Hepatocyte (in vitro differentiated cells): ENCODE measurements at regions not wholly inside any gene's neighbourhood (a gene's known extent, or its start where the extent isn't known, plus 50 kb on each side); places are given as distances from the start of the nearest gene placed in this dataset.

Experiments
- DNase-seq: peaks from one replicate; pipeline ENCODE4 v3.0.0-alpha.2; 2016; ENCODE audit warnings: low spot score
- H2AFZ ChIP-seq: fragments of 200-600 bp; sonication (generic); 2 replicates; pipeline ENCODE4 v1.6.0; 2016; ENCODE audit warnings: antibody characterized with exemption, mild to moderate bottlenecking
- H3K27ac ChIP-seq: fragments of 200-600 bp; sonication (generic); 2 replicates; pipeline ENCODE4 v1.5.1; 2016; ENCODE audit warnings: mild to moderate bottlenecking
- H3K27me3 ChIP-seq: fragments of 200-600 bp; sonication (generic); 2 replicates; pipeline ENCODE4 v1.6.1; 2016
- H3K36me3 ChIP-seq: fragments of 200-600 bp; sonication (generic); replicated peaks from 2 replicates; pipeline ENCODE4 v1.5.1; 2016; ENCODE audit warnings: low read depth; ENCODE audit not compliant: insufficient read depth
- H3K4me1 ChIP-seq: fragments of 200-600 bp; sonication (generic); 2 replicates; pipeline ENCODE4 v1.5.1; 2016; ENCODE audit warnings: mild to moderate bottlenecking, moderate library complexity; ENCODE audit not compliant: insufficient read depth
- H3K4me2 ChIP-seq: fragments of 200-600 bp; sonication (generic); 2 replicates; pipeline ENCODE4 v1.6.0; 2016
- H3K4me3 ChIP-seq: fragments of 200-600 bp; sonication (generic); 2 replicates; pipeline ENCODE4 v1.5.1; 2016; ENCODE audit warnings: mild to moderate bottlenecking
- H3K79me2 ChIP-seq: fragments of 200-600 bp; sonication (generic); 2 replicates; pipeline ENCODE4 v1.6.0; 2017; ENCODE audit warnings: mild to moderate bottlenecking
- H3K9me2 ChIP-seq: fragments of 200-600 bp; sonication (generic); replicated peaks from 2 replicates; pipeline ENCODE4 v1.6.0; 2017; ENCODE audit warnings: mild to moderate bottlenecking; ENCODE audit not compliant: insufficient read depth
- H3K9me3 ChIP-seq: fragments of 200-600 bp; sonication (generic); 2 replicates; pipeline ENCODE4 v1.5.1; 2016; ENCODE audit warnings: low read depth, mild to moderate bottlenecking
- H4K20me1 ChIP-seq: fragments of 200-600 bp; sonication (generic); 2 replicates; pipeline ENCODE4 v1.6.0; 2016; ENCODE audit warnings: mild to moderate bottlenecking; ENCODE audit not compliant: insufficient read depth, poor library complexity, severe bottlenecking
- CTCF ChIP-seq: fragments of 200-600 bp; sonication (generic); IDR thresholded peaks from 2 replicates; pipeline ENCODE4 v1.5.1; 2016; ENCODE audit warnings: antibody characterized with exemption, mild to moderate bottlenecking; ENCODE audit not compliant: poor library complexity
- EZH2 ChIP-seq: fragments of 200-600 bp; sonication (generic); IDR thresholded peaks from 2 replicates; pipeline ENCODE4 v1.6.1; 2016; ENCODE audit warnings: antibody characterized with exemption, mild to moderate bottlenecking, borderline replicate concordance
- EZH2phosphoT487 ChIP-seq: fragments of 200-600 bp; sonication (generic); IDR thresholded peaks from one replicate; pipeline ENCODE4 v1.6.1; 2018; ENCODE audit warnings: antibody characterized with exemption, mild to moderate bottlenecking, low read depth, moderate library complexity; ENCODE audit not compliant: unreplicated experiment, severe bottlenecking
- WGBS: methylation state at CpG from one replicate; pipeline ENCODE4 v1.1.6; 2016; ENCODE audit warnings: low lambda C conversion rate; ENCODE audit errors: missing lambda C conversion rate; 5-methylcytosine and 5-hydroxymethylcytosine counted together

GRCh38 chr3:80227216-80227615 is 459.4 kb upstream of the ROBO1 start:
- Histone ChIP-seq H3K79me2 (no peaks in the 10 kb centered on the region), H3K9me2 (no peaks in the 10 kb centered on the region), H3K4me1 (no peaks in the 10 kb centered on the region), H3K4me3 (no peak overlapping the region), H3K4me2 (no peak overlapping the region), H3K9me3 (no peaks in the 10 kb centered on the region), H2AFZ (no peak overlapping the region), H4K20me1 (no peaks in the 10 kb centered on the region), H3K27ac (no peak overlapping the region), H3K36me3 (no peaks in the 10 kb centered on the region), H3K27me3 (no peaks in the 10 kb centered on the region)
- 66% methylated on average over 1 of the region's 1 CpG for WGBS
- no peak for DNase-seq
- TF ChIP-seq EZH2phosphoT487 (no peak), CTCF (no peak), EZH2 (no peak)

DNA sequence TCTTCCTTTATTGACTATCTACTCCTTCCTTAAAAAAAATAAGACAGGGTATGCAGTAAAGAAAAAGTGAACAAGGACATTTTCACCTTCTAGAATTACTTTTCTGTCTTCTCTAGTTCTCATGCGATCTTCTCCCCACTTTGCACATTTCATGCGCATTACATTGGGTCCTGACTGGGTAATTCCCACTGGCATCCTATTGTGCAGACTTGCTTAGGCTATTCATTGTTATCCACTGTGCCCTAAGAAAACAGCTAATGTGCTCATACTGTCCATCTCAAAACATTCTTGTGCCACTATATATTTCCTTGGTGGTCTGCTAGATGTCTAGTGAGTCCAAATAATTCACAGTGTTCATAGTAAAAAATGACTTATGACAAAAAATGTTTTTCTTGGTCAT is 447.4 kb upstream of the ROBO1 start:
- WGBS = 73% methylated on average over 2 of the region's 2 CpGs
- Histone ChIP-seq H3K79me2 (no peaks in the 10 kb centered on the region), H3K9me2 (no peaks in the 10 kb centered on the region), H2AFZ (no peak overlapping the region), H3K27ac (no peak overlapping the region), H3K36me3 (no peaks in the 10 kb centered on the region), H3K27me3 (no peaks in the 10 kb centered on the region), H4K20me1 (no peaks in the 10 kb centered on the region), H3K9me3 (no peaks in the 10 kb centered on the region), H3K4me2 (no peak overlapping the region), H3K4me3 (no peak overlapping the region), H3K4me1 (no peaks in the 10 kb centered on the region)
- DNase-seq = no peak
- no peak for TF ChIP-seq CTCF
- TF ChIP-seq EZH2phosphoT487 = no peak
- no peak for TF ChIP-seq EZH2

- WGBS = 77% methylated on average over 4 of the region's 4 CpGs
- no peaks in the 10 kb centered on the region for H3K27me3 ChIP-seq
- no peak overlapping the region for H2AFZ ChIP-seq
- no peaks in the 10 kb centered on the region for H3K9me2 ChIP-seq
- H3K27ac ChIP-seq = no peak overlapping the region
- H3K9me3 ChIP-seq = no peaks in the 10 kb centered on the region
- no peaks in the 10 kb centered on the region for H3K4me1 ChIP-seq
- no peak overlapping the region for H3K4me2 ChIP-seq
- no peak overlapping the region for H3K4me3 ChIP-seq
- no peaks in the 10 kb centered on the region for H4K20me1 ChIP-seq
- no peaks in the 10 kb centered on the region for H3K36me3 ChIP-seq
- TF ChIP-seq CTCF = no peak
- TF ChIP-seq EZH2phosphoT487 = no peak
- TF ChIP-seq EZH2 = no peak
- DNase-seq = no peak
- no peaks in the 10 kb centered on the region for H3K79me2 ChIP-seq
Observed at GRCh38 chr3:80213086-80213485, 445.3 kb upstream of the ROBO1 start.

DNA sequence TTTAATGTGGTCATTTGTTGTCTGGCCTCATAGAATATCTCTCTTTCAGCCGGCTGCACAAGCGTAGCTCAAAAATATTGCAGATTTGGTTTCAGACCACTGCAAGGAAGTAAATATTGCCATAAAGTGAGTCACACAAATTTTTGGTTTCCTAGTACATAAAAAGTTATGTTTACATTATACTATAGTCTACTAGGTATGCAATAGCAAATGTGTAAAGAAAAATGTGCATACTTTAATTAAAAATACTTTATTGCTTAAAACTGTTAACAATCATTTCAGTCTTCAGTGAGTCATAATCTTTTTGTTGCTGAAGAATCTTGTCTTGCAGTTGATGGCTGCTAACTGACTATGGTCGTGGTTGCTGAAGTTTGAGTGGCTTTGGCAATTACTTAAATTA is 425.1 kb upstream of the ROBO1 start:
- Histone ChIP-seq H3K9me3 (no peaks in the 10 kb centered on the region), H3K9me2 (no peaks in the 10 kb centered on the region), H3K79me2 (no peaks in the 10 kb centered on the region), H3K4me3 (no peak overlapping the region), H2AFZ (no peak overlapping the region), H4K20me1 (no peaks in the 10 kb centered on the region), H3K36me3 (no peaks in the 10 kb centered on the region), H3K27me3 (no peaks in the 10 kb centered on the region), H3K27ac (no peak overlapping the region), H3K4me2 (no peak overlapping the region), H3K4me1 (no peaks in the 10 kb centered on the region)
- no peak for DNase-seq
- 57% methylated on average over 3 of the region's 3 CpGs for WGBS
- no peak for TF ChIP-seq EZH2phosphoT487
- no peak for TF ChIP-seq EZH2
- no peak for TF ChIP-seq CTCF
